AG04449 (cell line): ENCODE measurements at regions not wholly inside any gene's neighbourhood (a gene's known extent, or its start where the extent isn't known, plus 50 kb on each side); places are given as distances from the start of the nearest gene placed in this dataset.

Experiments used
- CTCF ChIA-PET: fragments of 350-600 bp; formaldehyde crosslinking; extraction: SDS; loops from one replicate; lab custom pipeline; 2021; ENCODE audit warnings: antibody characterized with exemption; lab: Yijun Ruan, JAX
- POLR2A ChIA-PET: fragments of 400-600, 350-600 bp; formaldehyde crosslinking; extraction: SDS; loops from one replicate; lab custom pipeline; 2020; ENCODE audit warnings: antibody characterized with exemption, inconsistent platforms; lab: Yijun Ruan, JAX
- DNase-seq: peaks from one replicate; pipeline ENCODE4 v3.0.0-alpha.2; 2010; ENCODE audit warnings: low read depth, low spot score
- H3K4me3 ChIP-seq: 2 replicates; pipeline ENCODE4 v1.5.1; 2011; ENCODE audit warnings: low read depth, mild to moderate bottlenecking, control low read depth, low read length
- TF ChIP-seq, protein P1 (sequence below): IDR thresholded peaks from one replicate; pipeline ENCODE4 v1.5.1; 2011; ENCODE audit warnings: mild to moderate bottlenecking, moderate library complexity, low read length, control low read depth, inconsistent platforms; ENCODE audit not compliant: insufficient read depth; ENCODE audit errors: missing control alignments

DNA sequence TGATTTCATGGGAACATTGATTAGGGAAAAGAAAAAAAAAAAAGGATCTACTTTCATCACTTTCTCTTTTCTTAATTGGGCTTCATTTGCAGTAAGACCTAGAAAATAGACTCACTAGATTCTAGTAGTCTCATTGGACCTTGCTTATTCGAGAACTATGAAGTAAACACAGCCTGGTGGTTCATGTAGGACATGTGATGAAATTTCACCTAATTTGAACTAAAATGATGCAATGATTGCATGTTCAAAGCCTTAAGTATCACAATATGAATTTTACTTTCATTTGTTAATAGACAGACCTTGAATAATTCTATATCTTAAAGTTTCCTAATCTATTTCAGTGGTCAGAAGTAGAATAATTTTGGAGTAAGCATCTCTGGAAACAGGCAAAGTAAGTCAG is 688.9 kb upstream of the NRXN1 start:
- POLR2A ChIA-PET: no interaction called here
- TF ChIP-seq, protein P1, sequence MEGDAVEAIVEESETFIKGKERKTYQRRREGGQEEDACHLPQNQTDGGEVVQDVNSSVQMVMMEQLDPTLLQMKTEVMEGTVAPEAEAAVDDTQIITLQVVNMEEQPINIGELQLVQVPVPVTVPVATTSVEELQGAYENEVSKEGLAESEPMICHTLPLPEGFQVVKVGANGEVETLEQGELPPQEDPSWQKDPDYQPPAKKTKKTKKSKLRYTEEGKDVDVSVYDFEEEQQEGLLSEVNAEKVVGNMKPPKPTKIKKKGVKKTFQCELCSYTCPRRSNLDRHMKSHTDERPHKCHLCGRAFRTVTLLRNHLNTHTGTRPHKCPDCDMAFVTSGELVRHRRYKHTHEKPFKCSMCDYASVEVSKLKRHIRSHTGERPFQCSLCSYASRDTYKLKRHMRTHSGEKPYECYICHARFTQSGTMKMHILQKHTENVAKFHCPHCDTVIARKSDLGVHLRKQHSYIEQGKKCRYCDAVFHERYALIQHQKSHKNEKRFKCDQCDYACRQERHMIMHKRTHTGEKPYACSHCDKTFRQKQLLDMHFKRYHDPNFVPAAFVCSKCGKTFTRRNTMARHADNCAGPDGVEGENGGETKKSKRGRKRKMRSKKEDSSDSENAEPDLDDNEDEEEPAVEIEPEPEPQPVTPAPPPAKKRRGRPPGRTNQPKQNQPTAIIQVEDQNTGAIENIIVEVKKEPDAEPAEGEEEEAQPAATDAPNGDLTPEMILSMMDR: no peak
- DNase-seq: no peak
- H3K4me3 ChIP-seq: no peak overlapping the region
- CTCF ChIA-PET: no interaction called here

DNA sequence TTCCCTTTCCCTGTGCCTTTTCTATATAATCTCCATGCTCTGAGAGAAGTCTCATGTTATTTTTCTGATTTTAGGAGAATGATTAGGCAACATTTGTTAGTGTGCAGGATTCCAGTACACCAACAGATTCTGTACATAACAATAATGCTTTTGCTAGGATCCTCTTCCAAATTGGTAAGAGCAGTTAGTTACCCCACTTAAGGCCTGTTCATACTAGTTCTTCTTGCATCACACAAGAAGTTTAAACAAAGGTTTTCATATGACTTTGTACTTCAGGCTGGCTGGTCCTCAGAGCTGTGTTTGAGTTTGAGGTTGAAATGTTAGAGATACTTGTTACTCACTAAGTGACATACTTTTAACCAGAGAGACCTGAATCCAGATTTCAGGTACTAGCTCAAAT is 686.9 kb upstream of the NRXN1 start:
- ChIA-PET POLR2A (no interaction called here), CTCF (no interaction called here)
- DNase-seq: no peak
- no peak overlapping the region for H3K4me3 ChIP-seq
- TF ChIP-seq, protein P1: no peak

DNA sequence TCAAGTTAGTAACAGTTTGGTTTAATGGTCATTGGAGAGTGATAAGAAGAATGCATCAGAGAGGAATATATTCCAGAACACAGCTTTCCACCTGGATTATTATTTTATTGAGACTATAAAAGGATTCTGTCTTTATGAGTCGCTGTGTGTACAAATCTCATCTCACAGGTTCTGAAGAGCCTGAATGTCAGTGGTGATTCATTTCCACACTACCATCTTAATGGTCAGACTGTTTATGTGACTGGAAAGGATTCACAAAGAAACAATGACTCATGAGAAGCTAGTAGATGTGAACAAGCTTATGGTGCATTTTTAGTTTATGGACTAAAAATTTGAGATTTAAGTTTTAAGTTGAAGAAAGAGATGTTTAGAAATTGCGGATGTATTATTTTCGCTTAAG is 685.4 kb upstream of the NRXN1 start:
- DNase-seq: peak; percentile 75
- ChIA-PET POLR2A (no interaction called here), CTCF (no interaction called here)
- TF ChIP-seq, protein P1: no peak
- no peak overlapping the region for H3K4me3 ChIP-seq

DNA sequence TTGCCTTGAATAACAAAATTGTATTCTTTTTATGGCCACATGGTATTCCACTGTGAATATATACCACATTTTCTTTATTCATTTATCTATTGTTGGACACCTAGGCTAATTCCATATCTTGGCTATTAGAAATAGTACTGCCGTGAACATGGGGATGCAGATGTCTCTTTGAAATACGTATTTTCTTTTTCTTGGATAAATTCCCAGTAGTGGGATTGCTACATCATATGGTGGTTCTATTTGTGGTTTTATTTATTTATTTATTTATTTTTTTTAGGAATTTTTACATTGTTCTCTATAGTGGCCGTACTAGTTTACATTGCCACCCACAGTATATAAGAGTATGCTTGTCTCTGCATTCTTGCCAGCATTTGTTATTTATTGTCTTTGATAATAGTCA is 679.8 kb upstream of the NRXN1 start:
- TF ChIP-seq, protein P1: no peak
- ChIA-PET POLR2A (no interaction called here), CTCF (no interaction called here)
- no peak overlapping the region for H3K4me3 ChIP-seq
- no peak for DNase-seq

DNA sequence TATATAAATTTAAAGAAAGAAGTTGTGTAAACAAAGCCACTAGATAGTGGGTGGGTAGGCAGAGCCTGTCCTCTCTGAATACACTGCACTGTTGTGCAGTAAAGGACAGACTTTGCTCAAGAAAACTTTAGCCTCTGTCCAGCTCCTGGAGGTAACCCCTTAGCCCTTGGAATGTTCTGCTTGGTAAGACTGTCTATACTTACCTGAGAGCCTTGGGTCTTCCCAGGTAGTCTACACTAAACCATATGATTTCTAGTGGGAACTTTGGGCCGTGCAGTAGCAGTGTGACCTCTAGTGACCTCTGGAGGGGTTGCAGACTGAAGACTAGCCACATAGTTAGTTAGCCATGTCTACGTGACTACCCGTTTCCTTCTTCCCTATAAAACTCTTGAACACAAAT is 678.3 kb upstream of the NRXN1 start:
- TF ChIP-seq, protein P1: no peak
- ChIA-PET CTCF (no interaction called here), POLR2A (no interaction called here)
- DNase-seq: no peak
- H3K4me3 ChIP-seq: no peak overlapping the region

DNA sequence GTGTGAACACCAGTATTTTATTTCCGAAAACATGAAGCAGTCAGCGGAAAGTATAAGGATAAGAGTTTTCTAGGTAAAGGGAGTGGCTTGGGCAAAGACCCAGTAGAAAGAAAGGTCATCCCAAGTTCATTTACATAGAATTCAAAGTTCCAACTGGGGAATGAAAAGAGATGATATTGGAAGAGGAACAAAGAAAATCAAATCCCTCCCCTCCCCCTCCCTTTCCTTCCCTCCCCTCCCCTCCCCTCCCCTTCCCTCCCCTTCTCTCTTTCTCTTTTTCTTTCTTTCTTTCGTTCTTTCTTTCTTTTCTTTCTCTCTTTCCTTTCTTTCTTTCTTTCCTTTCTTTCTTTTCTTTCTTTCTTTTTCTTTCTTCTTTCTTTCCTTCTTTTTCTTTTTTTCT is 675.7 kb upstream of the NRXN1 start:
- ChIA-PET CTCF (no interaction called here), POLR2A (no interaction called here)
- TF ChIP-seq, protein P1: no peak
- no peak overlapping the region for H3K4me3 ChIP-seq
- no peak for DNase-seq
